ENCODE measurements at regions not wholly inside any gene's neighbourhood (a gene's known extent, or its start where the extent isn't known, plus 50 kb on each side); places are given as distances from the start of the nearest gene placed in this dataset.
A peak's percentile ranks its signal among the peaks of the same experiment; 100 is the strongest.
"Not testable (repeated sequence)": the region's sequence is repeated elsewhere in the genome, so short reads cannot be mapped to it uniquely, and the experiment has no call there.

- DNase-seq, result no peak
Measured at GRCh38 chr1:187961895-187962294, 1133.1 kb downstream of the PLA2G4A start.

- no peak for DNase-seq
Measured at GRCh38 chr1:187971851-187972250, 1143.1 kb downstream of the PLA2G4A start.

DNA sequence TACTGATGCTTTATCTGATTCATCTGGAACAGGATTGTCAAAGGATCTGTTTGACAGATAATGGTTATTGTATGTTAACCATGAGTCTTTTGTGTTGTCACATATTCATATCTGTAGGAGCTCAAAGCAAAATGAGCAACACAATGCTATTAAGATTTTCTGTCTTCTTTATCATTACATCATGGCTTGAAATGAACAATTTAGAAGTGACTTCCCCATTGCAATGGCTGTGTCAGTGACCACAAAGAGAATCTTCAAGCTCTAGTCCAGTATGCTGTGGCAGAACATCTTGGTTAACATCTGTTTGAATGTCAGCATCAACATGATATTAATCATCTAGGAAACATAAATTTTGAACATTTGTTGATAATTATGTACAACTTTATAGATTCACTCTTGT is 1148.5 kb downstream of the PLA2G4A start:
- DNase-seq, result no peak

- DNase-seq, result no peak
Measured at GRCh38 chr1:187985145-187985896, 1156.6 kb downstream of the PLA2G4A start.

DNA sequence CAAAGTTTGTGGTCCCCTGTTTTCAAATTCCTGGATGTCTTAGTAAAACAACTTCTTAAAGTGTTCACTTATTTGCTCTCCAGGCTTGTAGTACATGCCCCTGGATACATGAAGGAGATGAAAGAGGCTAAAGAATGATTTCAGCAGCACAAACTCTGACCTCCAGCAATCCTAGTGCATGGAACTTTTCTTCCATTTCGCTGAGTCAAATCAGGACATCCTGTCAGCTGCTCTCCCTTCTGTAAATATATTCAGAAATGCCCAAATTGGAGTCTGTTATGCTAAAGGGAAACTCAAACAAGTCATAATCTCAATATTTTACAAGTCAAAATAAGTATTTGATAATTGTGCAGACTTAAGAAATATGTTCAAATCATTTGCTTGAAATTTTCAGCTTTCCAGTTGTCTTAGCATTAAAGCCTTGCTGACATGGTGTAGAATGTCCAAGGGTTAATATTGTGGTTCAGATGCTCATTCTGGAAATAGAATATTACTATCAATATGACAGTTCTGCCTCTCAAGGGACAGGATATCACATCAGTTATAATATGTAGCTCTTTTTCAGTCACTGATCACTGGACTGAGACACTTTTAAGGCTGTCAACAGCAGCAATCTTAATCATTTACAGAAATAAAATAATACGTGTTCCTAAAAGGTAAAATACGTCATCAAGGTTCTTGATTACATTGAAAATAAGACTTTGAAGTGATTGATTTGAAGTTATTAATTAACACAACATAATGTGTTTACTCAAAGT is 1157.3 kb downstream of the PLA2G4A start:
- DNase-seq, result no peak

DNA sequence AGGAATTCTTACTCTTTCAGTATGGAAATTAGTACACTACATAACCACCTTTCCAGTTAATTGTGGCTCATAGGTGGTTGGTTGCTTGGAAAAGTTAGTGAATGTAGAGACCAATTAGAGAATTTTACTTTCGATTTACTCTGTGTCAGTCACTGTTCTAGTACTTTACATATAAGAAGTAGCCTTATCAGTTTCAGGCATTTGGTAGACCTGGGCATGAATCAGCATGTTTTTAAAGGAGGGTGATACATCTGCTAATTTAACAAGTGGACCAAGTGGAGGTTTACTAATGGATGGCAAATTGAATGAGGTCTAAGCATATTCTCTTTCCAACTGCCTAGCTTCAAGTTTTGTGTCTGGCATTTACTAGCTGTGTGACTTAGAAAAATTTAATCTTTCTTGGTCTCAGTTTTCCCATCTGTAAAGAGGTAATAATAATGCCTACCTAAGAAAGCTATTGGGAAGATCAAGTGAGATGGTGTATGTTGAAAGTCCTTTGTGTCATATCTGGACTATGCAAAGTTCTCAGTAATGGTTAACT is 1158.6 kb downstream of the PLA2G4A start:
- DNase-seq, result no peak

DNA sequence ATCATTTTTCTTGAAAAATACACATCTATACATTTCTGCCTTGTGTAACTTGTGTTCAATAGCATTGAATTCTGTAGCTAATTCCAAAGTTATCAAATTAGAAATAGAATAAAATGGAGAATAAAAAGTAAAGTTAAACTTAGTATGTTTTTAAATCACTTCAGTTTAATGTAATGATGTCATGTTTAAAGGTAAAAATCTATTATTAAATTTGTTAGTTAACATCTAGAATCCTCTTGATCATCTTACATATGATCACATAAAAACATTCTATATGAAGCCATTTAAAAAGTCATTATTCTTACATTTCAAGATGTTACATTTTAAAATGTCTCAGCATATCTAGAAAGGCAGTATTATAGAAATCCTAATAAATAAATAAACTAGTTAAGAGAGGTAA is 1163.2 kb downstream of the PLA2G4A start:
- DNase-seq, result no peak

GRCh38 chr1:187996780-187997179 is 1168.0 kb downstream of the PLA2G4A start:
- no peak for DNase-seq

DNA sequence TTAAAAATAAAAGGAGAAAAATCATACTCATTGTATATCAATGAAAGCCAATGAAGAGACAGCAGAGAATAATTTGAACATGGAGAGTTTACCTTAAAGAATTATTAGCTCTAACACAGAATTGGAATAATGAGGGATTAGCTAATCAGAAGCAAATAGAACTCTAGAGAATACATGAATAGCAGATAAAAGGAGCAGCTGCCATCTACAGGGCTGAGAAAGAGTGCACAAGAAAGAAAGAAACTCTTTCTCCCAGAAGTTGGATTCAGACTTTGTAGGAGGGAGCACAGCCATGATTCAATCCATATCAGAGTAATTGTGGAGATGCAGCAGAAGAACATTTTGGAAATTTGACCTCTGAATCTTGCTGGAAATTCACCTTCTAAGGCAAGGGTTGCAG is 1171.2 kb downstream of the PLA2G4A start:
- no peak for DNase-seq

DNA sequence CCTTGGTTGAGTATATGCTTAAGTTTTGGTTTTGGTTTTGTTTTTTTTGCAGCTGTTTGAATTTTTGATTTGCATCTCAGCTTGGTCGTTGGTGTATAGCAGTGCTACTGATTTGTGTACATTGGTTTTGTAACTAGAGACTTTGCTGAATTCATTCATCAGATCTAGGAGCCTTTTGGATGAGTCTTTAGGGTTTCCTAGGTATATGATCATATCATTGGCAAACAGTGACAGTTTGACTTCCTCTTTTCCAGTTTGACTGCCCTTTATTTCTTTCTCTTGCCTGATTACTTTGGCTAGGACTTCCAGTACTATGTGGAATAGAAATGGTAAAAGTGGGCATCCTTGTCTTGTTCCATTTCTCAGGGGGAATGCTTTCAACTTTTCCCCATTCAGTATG is 1174.9 kb downstream of the PLA2G4A start:
- DNase-seq, result not testable (repeated sequence)

DNA sequence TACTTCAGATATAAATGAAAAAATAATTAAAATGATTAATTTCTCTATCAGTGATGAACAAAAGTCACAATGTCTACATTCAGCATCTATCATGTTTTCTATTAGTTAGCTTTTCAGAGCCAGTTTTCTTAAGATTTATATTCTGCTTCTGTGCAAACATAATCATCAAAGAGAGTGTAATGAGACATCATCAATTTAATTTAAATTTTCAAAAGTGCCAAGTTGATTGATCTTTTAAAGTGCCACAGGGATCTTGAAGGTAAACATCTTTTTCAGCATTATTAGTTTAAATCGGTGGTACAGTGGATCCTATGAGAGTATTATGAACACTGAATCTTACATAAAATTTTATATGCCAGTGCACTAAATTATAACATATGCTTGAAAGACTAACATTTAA is 1176.1 kb downstream of the PLA2G4A start:
- no peak for DNase-seq

- DNase-seq, result no peak
Measured at GRCh38 chr1:188006354-188006753, 1177.6 kb downstream of the PLA2G4A start.

- not testable (repeated sequence) for DNase-seq
Measured at GRCh38 chr1:188013222-188013849, 1184.6 kb downstream of the PLA2G4A start.

- DNase-seq, result no peak
Measured at GRCh38 chr1:188017921-188018320, 1189.2 kb downstream of the PLA2G4A start.

DNA sequence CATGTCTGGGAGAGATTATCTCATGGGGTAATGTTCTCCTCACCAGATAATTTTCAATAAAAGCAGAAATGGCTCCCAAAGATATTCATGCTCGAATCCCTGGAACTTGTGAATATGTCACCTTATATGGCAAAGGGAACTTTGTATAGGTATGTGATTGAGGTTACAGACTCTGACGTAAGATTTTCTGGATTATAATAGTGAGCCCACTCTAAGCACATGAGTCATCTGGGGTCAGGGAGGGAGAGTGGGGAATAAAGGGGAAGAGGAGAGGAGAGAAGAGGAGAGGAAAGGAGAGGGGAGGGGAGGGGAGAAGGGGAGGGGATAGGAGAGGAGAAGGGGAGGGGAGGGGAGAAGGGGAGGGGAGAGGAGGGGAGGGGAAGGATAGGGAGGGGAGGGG is 1193.9 kb downstream of the PLA2G4A start:
- DNase-seq, result no peak

GRCh38 chr1:188023206-188023605 is 1194.5 kb downstream of the PLA2G4A start:
- DNase-seq, result no peak

- DNase-seq, result peak; percentile 8
Measured at GRCh38 chr1:188027613-188028012, 1198.9 kb downstream of the PLA2G4A start.

DNA sequence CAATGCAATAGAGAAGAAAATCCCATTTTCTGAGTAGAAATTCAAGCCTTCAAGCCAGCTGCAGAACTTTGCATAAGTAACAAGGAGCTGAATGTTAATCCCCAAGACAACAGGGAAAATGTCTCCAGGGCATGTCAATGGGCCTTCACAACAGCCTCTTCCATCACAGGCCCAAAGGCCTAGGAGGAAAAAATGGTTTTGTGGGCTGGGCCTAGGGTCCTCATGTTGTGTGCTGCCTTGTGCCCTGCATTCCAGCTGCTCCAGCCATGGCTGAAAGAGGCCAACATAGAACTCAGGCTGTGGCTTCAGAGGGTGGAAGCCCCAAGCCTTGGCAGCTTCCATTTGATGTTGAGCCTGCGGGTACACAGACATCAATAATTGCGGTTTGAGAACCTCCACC is 1208.8 kb downstream of the PLA2G4A start:
- DNase-seq, result not testable (repeated sequence)

DNA sequence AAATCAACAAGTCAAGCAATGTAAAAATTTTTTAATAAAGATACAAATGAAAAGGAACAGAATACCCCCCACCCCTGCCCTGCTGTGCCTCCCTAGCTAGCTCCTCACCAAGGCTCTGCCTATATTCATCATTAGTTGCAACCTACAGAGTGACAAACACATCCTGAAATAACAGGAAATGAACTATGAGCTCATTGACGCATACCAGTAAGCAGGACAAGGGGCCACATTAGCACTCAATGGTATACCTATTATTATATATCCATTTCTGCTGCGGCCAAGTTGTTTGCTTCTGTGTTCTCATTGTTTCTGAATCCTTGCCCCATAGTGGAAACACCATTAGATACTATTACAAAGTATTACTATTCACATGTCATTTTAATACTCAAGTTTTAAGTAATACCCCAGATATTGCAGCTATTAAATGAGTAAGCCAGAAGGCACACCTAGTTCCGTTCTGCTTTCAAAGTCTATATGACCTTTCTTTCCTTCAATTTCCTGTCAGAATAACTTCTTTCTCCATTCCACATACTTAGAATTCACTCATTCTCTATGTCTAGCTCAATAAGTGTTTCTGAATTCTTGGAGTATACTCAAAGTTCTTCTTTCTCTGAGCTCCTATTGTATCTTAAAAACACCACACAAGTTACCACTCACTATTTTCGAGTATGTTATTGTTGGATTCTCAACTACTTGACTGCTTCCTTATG is 1214.9 kb downstream of the PLA2G4A start:
- no peak for DNase-seq

GRCh38 chr1:188050250-188050649 is 1221.5 kb downstream of the PLA2G4A start:
- DNase-seq, result no peak

DNA sequence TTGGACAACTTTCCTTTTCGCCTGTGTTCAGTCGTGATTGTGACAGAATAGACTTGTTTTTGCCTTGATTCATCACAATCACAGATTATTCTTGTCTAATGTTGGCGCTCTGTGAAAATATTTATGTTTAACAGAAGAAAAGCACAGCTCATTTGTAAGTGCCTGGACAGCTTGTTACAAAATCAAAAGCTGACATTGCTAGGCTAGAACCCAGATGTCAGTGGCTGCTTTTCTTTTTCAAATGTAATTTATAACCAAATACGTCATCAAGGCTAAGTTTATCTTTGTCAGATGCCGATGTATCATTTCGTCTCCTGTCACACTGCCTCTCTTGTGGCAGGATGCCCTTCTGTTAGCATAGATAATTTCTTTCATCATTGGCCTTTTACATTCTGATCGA is 1227.3 kb downstream of the PLA2G4A start:
- no peak for DNase-seq

- DNase-seq, result no peak
Measured at GRCh38 chr1:188058801-188059200, 1230.1 kb downstream of the PLA2G4A start.

All from skin of body (tissue), 1 donor.